HG02642 (cell line): ENCODE measurements at regions not wholly inside any gene's neighbourhood (a gene's known extent, or its start where the extent isn't known, plus 50 kb on each side); places are given as distances from the start of the nearest gene placed in this dataset.

ENCODE experiments used
- ATAC-seq: cut with Tn5 transposase; IDR thresholded peaks from one replicate; pipeline ENCODE4 v1.9.1; 2021; ENCODE audit warnings: mild to moderate bottlenecking; ENCODE audit not compliant: unreplicated experiment, poor library complexity

DNA sequence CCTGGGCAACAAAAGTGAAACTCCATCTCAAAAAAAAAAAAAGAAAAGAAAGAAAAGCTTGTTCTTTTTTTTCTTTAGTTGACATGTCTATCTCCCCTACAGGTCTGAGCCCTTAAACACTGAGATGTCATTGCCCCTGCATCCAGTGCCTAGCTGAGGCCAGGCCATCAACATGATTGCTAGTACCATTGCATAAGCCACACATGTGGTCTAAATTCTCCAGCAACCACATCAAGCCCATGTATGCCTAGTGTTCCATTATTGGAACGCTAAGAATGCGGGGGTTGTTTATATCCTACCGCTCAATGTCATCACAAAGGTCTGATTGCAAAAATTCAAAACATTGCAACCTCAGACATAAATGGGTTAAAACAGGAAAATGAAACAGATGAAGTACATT is 62.7 kb downstream of the NPTX2 start:
- no peak for ATAC-seq

DNA sequence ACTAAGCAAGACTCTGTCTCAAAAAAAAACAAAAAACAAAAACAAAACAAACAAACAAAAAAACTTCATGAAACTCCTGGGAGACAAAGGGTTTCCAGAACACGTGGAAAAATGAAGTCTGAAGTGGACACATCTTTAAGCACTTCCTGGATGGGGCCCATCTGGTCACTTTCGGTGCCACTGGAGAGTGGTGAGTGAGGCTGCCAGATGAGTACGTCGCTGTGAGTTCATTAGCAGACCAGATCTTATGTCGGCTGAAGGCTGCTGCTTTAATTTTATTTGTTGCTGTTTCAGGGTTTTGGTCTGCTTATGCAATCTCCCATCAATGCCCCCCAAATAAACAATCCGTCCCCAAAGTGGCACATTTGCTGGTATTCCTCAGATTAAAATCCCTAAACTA is 64.4 kb downstream of the NPTX2 start:
- no peak for ATAC-seq

DNA sequence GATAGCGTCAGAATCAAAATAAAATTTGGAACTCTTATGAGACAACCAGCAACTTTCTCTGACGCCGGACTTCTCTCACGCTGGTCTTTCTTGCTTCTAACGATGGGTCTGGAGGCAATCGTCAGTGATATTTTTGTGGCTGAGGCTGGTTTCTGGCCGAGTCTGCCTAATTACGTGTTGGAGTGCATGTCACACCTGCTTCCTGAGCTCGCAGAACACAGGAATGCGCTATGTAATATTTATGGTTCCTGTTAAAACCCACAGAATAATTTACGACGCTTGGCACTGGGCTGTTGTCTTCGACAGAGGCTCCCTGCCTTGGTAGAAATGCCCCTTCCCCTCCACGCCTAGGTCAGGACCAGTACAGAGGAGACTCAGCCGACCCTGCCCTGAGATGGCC is 64.9 kb downstream of the NPTX2 start:
- ATAC-seq = no peak

DNA sequence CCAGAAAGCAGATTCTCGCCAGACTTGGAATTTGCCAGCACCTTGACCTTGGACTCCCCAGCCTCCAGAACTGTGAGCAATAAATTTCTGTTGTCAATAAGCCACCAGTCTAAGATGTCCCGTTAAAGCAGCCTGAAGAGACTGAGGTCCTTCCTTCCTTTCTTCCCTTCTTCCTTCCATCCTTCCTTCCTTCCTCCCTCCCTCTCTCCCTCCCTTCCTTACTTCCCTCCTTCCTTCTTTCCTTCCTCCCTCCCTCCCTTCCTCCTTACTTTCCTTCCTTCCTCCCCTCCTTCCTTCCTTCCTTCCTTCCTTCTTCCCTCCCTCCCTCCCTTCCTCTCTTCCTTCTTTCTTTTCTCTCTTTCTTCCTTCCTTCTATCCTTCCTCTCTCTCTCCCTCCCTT is 66.4 kb downstream of the NPTX2 start:
- ATAC-seq = no peak

DNA sequence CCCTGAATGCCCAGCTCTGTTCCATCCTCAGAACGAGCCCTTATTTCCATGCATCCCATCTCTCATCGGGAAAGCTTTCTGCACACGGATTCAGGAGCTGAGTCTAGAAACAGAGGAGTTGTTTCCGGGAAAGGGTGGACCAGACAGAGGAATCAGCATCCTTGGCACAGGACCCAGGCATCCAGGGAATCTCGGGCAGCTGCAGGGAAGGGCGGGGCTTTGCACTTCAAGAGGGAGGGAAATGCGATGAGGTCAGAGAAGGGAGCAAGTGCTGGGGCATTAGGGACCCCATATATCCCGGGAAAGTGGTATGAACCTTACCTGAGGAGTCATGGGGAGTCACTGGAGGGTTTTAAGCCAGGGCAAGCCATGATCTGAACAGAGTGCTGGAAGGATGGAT is 68.5 kb downstream of the NPTX2 start:
- ATAC-seq = no peak

DNA sequence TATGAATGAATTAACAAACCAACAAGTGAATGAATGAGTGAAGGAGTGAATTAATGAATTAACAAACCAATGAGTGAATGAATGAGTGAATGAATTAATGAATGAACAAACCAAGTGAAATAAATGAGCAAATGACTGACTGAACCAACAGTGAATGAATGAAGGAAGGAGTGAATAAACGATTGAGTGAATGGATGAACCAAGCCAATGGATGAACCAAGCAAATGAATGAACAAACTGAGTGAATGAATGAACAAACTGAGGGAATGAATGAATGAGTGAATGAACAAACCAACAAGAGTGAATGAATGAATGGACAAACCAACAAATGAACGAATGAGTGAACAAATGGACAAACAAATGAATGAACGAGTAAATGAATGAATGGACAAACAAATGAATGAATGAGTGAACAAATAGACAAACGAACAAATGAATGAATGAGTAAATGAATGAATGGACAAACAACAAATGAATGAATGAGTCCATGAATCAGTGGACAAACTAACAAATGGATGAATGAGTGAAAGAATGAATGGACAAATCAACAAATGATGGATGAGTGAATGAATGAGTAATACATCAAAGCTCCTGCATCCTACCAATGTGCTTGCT is 69.5 kb downstream of the NPTX2 start:
- ATAC-seq = no peak

DNA sequence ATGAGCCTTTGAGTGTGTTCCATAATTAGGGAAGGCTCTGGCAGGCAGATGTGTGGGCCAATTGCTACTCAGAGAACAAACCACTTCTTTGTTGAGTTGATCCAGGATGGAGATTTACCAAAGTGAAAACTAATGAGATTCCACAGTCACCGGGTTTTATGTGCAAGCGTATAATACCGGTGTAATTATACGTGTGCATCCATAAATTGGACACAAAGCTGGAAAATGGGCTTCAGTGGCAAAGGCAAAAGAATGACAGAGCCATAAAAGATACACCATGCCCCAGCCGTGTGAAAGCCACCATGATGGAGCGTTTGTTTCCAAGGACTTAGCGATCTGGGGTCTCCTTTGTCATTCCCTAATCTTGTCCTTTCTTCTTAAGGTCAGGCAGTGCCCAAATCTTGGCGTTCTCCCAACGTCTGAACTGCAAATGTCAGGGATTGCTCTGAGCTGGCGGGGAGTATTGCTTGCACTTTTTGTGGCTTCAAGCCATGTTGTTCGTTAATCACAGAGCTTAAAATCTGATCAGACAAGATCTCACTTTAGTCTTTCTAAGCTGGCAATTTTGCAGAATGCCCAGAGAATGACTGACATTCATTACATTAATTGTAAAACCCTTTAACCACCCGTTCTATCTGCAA is 70.1 kb downstream of the NPTX2 start:
- no peak for ATAC-seq

DNA sequence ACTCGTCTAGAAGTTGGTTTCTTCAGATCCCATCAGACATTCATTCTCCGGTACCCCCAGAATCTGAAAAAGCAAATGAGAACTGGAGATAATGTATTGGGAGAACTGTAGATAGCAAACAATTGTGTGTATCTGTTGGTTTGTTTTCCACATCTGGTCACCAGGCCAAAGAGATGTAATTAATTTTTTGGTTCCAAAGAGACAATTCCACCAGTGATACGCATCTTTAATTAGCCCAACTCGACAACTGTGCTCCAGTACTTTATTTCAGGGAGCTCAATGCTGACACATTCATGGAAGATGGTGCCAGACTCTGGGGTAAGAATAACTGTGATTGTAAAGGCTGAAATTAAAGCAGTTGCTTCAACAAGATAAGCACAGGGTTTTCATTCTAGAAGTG is 74.5 kb downstream of the NPTX2 start:
- ATAC-seq = no peak

DNA sequence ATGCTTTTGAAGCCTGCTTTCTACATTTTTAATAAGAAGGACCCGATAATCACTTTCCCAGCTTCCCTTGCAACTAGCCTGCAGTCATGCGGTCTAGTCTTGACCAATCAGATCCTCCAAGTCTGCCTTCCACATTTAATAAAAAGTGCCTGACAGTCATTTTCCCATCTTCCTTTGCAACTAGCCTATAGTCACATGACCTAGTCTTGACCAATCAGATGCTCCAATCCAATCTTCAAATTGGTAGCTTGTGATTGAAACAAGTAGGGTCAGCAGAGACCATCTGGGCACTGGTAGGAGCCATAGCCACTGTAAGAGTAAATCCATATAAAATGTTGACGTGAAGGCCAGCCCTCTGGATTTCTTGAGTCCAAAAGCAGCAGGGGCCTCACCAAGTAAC is 80.0 kb downstream of the NPTX2 start:
- ATAC-seq = no peak

DNA sequence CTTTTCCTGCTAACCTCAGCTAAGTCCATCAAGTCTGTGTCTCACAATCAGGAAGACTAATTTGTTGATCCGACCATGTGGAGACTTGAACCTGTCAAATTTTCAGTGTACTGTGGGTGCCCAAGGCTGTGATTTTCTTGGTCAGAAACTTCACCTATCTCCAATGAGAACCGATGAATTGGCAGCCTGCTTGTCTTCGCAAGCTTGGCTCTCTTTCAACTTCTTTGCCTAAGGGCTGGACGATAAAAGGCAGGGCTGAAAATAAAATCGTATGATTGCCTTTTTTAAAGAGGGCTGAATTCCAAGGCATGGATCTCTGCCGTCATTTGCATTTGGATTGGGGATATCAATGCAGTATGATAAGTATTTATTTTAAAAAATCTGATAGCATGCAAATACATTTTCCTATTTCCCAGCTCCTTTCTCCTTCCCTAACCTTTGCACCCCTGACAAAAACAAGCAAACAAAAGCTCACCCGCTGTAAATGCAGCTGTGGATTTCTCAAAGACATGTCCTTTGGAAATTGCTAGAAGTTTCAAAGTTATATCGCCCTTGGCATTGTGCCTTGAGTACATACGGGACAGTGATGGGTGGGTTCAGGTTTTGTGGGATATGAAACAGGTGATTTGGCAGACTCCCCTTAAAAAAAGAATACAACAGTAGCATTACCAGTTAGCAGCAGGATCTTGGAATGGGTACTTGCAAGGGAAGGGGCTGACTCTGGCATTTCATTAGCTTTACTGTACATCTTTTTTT is 80.6 kb downstream of the NPTX2 start:
- no peak for ATAC-seq

DNA sequence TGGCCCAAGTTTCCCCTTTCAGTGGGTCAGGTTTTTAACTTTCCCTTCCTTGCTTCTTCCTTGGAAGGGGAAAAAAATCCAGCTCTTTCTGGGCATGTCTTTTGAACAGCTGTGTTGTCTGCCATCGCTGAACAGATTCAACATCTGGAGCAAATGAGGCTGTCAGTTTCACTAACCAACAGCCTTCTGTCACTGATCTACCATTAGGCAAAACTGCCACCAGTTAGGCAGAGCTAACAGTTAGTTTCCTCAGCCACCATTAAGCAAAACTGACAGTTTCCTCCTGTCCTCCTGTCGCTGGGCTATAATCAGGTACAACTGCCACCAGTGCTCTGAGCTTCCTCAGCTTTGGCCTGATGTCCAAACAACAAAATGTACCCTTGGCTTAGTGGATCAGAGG is 81.9 kb downstream of the NPTX2 start:
- no peak for ATAC-seq

DNA sequence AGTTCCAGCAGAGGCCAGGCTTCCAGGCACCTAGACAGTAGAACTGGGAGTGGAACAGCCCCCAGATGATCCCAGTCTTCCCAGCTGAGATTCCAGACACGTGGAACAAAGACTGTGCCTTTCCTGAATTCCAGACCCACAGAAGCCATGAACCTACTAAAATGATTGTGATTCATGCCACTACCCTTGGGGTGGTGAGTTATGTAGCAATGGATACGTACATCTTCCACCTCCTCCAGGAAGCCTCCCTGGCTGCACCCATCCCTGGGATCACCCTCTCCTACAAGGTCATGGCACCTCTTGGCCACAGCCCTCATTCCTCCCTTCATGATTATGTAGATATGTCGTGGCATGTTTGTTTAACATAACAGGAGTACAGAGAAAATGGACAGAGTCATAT is 83.4 kb downstream of the NPTX2 start:
- ATAC-seq = no peak

DNA sequence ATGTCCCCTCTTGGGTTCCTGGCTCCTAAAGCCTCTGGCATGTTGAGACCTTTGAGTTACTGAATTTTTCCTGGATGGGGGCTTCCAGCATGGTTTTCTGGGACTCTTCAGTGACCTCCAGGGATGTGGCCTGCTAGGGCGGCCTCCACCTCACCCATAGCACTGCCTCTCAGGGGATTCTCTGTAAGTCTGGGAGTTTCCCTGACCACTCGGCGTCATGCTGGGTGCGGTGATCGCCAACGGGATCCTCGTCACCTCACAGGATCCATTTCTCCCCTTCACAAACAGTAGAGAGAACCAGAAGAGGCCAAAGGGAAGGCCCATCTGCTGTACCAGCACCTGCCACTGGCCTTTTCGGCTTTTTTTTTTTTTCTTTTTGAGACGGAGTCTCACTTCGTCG is 84.3 kb downstream of the NPTX2 start:
- no peak for ATAC-seq

DNA sequence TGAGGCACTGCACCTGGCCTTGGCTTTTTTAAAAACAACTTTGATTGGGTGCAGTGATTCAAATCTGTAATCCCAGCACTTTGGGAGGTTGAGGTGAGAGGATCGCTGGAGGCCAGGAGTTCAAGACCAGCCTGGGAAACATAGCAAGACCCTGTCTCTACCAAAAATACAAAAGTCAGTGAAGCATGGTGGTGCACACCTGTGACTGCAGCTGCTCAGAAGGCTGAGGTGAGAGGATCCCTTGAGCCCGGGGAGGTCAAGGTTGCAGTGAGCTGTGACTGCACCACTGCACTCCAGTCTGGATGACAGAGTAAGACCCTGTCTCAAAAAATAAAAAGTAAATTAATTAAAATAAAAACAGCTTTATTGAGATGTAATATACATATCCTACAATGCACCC is 84.9 kb downstream of the NPTX2 start:
- no peak for ATAC-seq

DNA sequence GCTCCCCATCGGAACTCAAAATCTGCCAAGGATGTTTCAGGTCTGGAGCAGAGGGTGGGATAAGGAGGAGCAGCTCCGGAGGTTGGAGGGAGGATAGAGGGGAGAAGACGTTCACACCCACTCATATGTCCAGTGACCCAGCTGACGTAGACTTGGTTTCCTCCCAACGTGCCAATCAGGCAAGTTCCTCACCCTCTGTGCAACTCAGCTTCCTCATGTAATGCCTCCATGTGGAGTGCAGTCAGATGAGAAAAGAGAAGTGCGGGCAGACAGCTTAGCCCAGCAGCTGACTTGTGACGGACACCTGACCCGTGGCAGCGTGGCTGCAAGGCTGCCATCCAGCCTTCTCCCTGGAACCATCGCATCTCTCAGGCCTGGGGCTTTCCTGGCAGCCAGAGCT is 86.8 kb downstream of the NPTX2 start:
- no peak for ATAC-seq

DNA sequence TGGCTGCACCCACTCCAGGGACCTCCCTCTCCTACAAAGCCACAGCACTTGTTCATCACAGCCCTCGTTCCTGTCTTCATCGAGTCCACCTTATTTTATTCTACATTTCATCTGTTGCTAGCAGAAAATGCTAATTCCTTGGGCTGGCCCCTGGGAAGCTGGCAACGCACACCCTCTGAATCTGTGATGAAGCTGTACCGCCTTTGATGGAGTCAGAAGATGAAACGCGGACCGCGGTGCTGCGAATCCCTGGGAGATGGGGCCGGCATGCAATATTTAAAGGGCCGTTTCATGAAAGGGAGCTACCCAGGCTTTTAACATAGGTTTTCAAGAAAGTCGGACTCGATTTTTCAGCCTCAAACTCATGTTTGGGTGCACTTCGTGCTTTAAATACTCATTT is 88.5 kb downstream of the NPTX2 start:
- no peak for ATAC-seq

DNA sequence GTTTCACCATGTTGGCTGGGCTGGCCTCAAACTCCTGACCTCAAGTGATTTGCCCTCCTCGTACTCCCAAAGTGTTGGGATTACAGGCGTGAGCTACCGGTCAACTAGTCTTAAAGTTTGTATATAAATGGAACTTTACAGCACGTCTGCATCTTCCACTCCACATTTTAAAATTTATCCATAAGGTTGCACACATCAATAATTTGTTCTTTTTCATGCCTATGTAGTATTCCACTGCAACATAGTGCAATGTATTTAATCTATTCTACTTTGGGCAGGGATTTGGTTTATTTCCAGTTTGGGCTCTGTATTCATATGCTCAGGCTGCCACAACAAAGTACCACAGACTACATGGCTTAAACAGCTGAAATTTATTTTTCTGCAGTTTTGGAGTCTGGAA is 90.0 kb downstream of the NPTX2 start:
- ATAC-seq = no peak

DNA sequence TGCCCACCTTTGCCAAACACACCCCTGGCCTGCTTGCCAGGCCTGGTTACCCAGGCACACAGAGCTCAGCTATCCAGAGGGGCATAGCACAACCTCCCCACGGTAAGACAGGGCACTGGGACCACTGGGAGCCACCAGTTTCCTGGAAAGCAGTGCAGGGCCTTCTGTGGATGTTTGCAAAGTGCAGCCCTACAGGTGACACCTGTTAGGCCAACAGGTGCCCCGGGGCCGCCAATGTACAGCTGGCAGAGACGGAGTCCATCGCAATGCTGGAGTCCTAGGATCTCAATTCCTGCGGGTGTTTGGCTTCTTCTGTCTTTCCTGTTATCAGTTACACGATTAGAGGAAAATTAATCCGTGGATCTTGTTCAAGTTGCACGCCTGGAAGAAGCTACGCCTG is 94.9 kb downstream of the NPTX2 start:
- ATAC-seq = no peak

DNA sequence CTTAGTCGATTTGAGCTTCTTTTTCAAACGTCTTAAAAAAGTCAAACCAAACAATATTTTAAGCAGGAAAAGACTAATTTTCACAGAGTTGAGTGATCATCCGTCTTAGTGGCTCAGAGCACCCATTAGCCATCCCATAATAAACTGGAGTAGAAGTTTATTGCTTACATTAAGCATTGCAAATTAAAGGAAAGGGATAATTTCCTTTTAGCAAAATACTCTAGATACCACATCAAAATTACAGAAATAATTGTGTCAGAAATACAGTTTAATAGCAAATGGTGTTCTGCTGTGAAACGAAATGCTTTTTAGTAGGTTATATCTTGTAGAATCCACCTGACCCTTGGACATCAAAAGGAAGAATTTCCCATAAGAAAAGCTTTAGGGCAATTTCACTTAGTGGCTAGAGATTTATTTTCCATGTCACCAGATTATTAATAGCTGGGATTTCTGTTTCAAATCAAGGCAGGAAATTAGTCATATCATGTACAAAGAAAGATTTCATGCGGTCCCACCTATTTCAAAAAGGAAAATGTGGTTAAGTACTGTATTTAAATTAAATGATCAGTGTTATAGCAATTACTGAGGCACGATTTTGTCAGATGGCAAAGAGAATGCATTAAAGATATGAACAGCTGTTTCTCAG is 96.2 kb downstream of the NPTX2 start:
- no peak for ATAC-seq

DNA sequence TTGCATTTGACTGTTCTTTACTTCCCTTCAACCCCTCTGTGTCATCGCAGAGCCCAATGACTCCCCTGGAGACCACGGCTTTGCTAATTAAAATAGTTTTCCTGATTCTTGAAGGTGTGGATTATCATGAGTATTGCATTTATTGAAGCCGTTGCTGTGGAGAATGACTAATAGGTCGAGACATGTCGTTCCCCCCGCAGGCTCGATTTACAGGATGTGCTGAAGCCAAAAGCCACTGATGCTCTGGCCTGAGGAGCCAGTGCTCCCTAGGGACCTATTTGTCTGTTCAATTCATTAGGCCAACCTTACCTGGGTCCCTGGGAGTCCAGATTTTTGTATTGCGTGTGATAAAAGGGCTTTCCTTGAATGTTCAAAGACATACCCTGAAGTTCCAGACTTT is 102.3 kb downstream of the NPTX2 start:
- no peak for ATAC-seq

DNA sequence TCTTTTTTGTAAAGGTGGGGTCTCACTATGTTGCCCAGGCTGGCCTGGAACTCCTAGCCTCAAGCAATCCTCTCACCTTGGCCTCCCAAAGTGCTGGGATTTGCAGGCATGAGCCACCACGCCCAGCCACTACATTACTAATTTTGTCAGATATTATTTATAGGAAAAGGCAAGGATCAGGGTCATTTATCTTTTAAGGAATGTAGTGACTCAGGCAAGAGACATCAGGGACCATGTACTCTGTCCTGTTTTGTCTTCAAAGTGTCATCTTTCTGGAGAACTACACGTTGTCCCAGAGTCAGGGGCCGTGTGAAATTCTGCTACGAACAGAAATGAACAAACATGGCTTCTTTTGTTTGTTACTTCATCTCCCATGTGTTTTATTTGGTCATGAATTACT is 105.3 kb downstream of the NPTX2 start:
- no peak for ATAC-seq
